ENCODE measurements at regions not wholly inside any gene's neighbourhood (a gene's known extent, or its start where the extent isn't known, plus 50 kb on each side); places are given as distances from the start of the nearest gene placed in this dataset.
"Not testable (repeated sequence)": the region's sequence is repeated elsewhere in the genome, so short reads cannot be mapped to it uniquely, and the experiment has no call there.

GRCh38 chr7:79922894-79923293 is 211.7 kb upstream of the GNAI1 start:
- intact Hi-C loops (cut with micrococcal nuclease; ENCODE audit: unreplicated experiment), result no loop called here
- Histone ChIP-seq H3K27me3 (ENCODE audit: insufficient read depth, low read depth) (no peaks in the 10 kb centered on the region), H3F3A (ENCODE audit: insufficient read depth, low read depth) (no peaks in the 10 kb centered on the region), H3K27ac (no peak overlapping the region), H3K36me3 (ENCODE audit: low read depth) (no peaks in the 10 kb centered on the region), H3K9me2 (ENCODE audit: insufficient read depth) (no peaks in the 10 kb centered on the region), H3K4me1 (replicated peaks; ENCODE audit: insufficient read depth) (no peaks in the 10 kb centered on the region), H3K4me3 (no peak overlapping the region), H3K79me2 (ENCODE audit: low read depth) (no peaks in the 10 kb centered on the region), H2AFZ (peak overlapping the region; percentile 24; the same call in 1 of the 2 replicates), H3K4me2 (no peak overlapping the region), H3K9me3 (ENCODE audit: insufficient read depth, low read depth) (no peaks in the 10 kb centered on the region), H4K20me1 (ENCODE audit: insufficient read depth) (no peaks in the 10 kb centered on the region)
- no peak for DNase-seq
- POLR2A ChIA-PET (ENCODE audit: unreplicated experiment), result no interaction called here
- TF ChIP-seq, protein P1, sequence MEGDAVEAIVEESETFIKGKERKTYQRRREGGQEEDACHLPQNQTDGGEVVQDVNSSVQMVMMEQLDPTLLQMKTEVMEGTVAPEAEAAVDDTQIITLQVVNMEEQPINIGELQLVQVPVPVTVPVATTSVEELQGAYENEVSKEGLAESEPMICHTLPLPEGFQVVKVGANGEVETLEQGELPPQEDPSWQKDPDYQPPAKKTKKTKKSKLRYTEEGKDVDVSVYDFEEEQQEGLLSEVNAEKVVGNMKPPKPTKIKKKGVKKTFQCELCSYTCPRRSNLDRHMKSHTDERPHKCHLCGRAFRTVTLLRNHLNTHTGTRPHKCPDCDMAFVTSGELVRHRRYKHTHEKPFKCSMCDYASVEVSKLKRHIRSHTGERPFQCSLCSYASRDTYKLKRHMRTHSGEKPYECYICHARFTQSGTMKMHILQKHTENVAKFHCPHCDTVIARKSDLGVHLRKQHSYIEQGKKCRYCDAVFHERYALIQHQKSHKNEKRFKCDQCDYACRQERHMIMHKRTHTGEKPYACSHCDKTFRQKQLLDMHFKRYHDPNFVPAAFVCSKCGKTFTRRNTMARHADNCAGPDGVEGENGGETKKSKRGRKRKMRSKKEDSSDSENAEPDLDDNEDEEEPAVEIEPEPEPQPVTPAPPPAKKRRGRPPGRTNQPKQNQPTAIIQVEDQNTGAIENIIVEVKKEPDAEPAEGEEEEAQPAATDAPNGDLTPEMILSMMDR (conservative IDR thresholded peaks at IDR 0.05), result no peak
- no peak for TF ChIP-seq EZH2 (IDR thresholded peaks at IDR 0.05; ENCODE audit: low read depth)
- CTCF ChIA-PET, result no interaction called here
- no TSS peak for BruUV-seq (replicated peaks)

DNA sequence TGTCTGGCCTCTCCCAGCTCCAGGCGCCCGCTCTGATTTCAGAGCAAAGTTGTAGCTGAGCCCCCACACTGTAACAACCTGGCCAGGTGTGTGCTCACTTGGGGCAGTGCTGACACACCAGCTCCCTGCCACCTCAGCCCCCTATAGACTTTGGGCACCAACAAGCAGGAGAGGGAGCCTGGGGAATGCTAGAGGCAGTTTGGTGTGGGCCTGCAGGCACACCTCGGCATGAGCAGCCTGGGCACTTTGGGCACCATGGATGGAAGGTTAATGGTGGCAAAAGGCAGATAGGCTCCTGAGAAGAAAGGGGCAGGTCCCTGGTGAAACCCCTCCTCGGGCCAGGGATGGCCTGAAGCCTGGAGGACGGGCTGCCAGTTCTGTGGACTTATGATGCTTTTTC is 212.7 kb upstream of the GNAI1 start:
- no TSS peak for BruUV-seq (replicated peaks)
- Histone ChIP-seq H3K4me1 (replicated peaks; ENCODE audit: insufficient read depth) (no peaks in the 10 kb centered on the region), H3K4me3 (no peak overlapping the region), H4K20me1 (ENCODE audit: insufficient read depth) (no peaks in the 10 kb centered on the region), H3K36me3 (ENCODE audit: low read depth) (no peaks in the 10 kb centered on the region), H2AFZ (no peak overlapping the region), H3K9me2 (ENCODE audit: insufficient read depth) (no peaks in the 10 kb centered on the region), H3K79me2 (ENCODE audit: low read depth) (no peaks in the 10 kb centered on the region), H3K27ac (no peak overlapping the region), H3K9me3 (ENCODE audit: insufficient read depth, low read depth) (no peaks in the 10 kb centered on the region), H3K4me2 (no peak overlapping the region), H3F3A (ENCODE audit: insufficient read depth, low read depth) (no peaks in the 10 kb centered on the region), H3K27me3 (ENCODE audit: insufficient read depth, low read depth) (no peaks in the 10 kb centered on the region)
- ChIA-PET CTCF (no interaction called here), POLR2A (ENCODE audit: unreplicated experiment) (no interaction called here)
- intact Hi-C loops (cut with micrococcal nuclease; ENCODE audit: unreplicated experiment), result no loop called here
- DNase-seq, result no peak
- TF ChIP-seq, protein P1 (conservative IDR thresholded peaks at IDR 0.05), result no peak

- H3F3A ChIP-seq (ENCODE audit: insufficient read depth, low read depth); H3K9me2 ChIP-seq (ENCODE audit: insufficient read depth); H3K4me3 ChIP-seq; BruUV-seq (replicated peaks); H3K27me3 ChIP-seq (ENCODE audit: insufficient read depth, low read depth); H4K20me1 ChIP-seq (ENCODE audit: insufficient read depth); DNase-seq; H2AFZ ChIP-seq; H3K36me3 ChIP-seq (ENCODE audit: low read depth); H3K4me2 ChIP-seq; H3K79me2 ChIP-seq (ENCODE audit: low read depth); H3K4me1 ChIP-seq (replicated peaks; ENCODE audit: insufficient read depth); H3K9me3 ChIP-seq (ENCODE audit: insufficient read depth, low read depth); H3K27ac ChIP-seq; intact Hi-C loops (cut with micrococcal nuclease; ENCODE audit: unreplicated experiment): not testable (repeated sequence)
- ChIA-PET CTCF (interaction anchor here (0.6 kb wide), 1 partner anchor 102 kb away, joined by 3 read pairs; no protein-coding TSS in a partner anchor), POLR2A (ENCODE audit: unreplicated experiment) (interaction anchor here (0.6 kb wide), 1 partner anchor 626 kb away, joined by 3 read pairs; no protein-coding TSS in a partner anchor)
These were observed 216.0 kb upstream of the GNAI1 start for GRCh38 chr7:79918632-79919031.

DNA sequence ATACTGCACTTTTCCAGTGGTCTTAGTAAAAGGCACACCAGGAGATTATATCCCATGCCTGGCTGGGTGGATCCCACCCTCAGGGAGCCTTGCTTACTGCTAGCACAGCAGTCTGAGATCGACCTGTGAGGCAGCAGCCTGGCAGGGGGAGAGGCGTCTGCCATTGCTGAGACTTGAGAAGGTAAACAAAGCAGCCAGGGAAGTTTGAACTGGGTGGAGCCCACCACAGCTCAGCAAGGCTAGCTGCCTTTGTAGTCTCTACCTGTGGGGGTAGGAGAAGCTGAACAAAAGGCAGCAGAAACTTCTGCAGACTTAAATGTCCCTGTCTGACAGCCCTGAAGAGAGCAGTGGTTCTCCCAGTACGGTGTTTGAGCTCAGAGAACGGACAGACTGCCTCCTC is 219.3 kb upstream of the GNAI1 start:
- H2AFZ ChIP-seq, result peak overlapping the region; percentile 63
- CTCF ChIA-PET; DNase-seq; H3K4me3 ChIP-seq; H3K4me1 ChIP-seq (replicated peaks; ENCODE audit: insufficient read depth); H3K9me3 ChIP-seq (ENCODE audit: insufficient read depth, low read depth); intact Hi-C loops (cut with micrococcal nuclease; ENCODE audit: unreplicated experiment); H3K79me2 ChIP-seq (ENCODE audit: low read depth); H3K27me3 ChIP-seq (ENCODE audit: insufficient read depth, low read depth); H3K27ac ChIP-seq; H3K36me3 ChIP-seq (ENCODE audit: low read depth); POLR2A ChIA-PET (ENCODE audit: unreplicated experiment); H4K20me1 ChIP-seq (ENCODE audit: insufficient read depth); BruUV-seq (replicated peaks); H3K9me2 ChIP-seq (ENCODE audit: insufficient read depth); H3F3A ChIP-seq (ENCODE audit: insufficient read depth, low read depth): not testable (repeated sequence)
- 0 out of 2 replicates have a peak overlapping the region, but pooled peaks have one; percentile 4 for H3K4me2 ChIP-seq
